NB4 (cell line): ENCODE measurements at regions not wholly inside any gene's neighbourhood (a gene's known extent, or its start where the extent isn't known, plus 50 kb on each side); places are given as distances from the start of the nearest gene placed in this dataset.

Source experiments
- CTCF ChIP-seq: IDR thresholded peaks from one replicate; pipeline ENCODE4 v1.5.1; 2012; ENCODE audit warnings: low read depth, low read length
- MAX ChIP-seq: IDR thresholded peaks from 2 replicates; pipeline ENCODE4 v1.6.1; 2011; ENCODE audit warnings: low read depth, low read length
- POLR2A ChIP-seq: IDR thresholded peaks from 2 replicates; pipeline ENCODE4 v1.6.1; 2011; ENCODE audit warnings: mild to moderate bottlenecking; ENCODE audit not compliant: insufficient read length; ENCODE audit errors: extremely low read depth

- no peak for TF ChIP-seq CTCF
- TF ChIP-seq MAX, result no peak
- TF ChIP-seq POLR2A, result no peak
These were observed 174.3 kb upstream of the CCND2 start for GRCh38 chr12:4099276-4099675.
